C4-2B (cell line): ENCODE measurements at regions not wholly inside any gene's neighbourhood (a gene's known extent, or its start where the extent isn't known, plus 50 kb on each side); places are given as distances from the start of the nearest gene placed in this dataset.

Source experiments
- CTCF ChIP-seq: fragments of 450-650 bp; conservative IDR thresholded peaks from 2 replicates; pipeline ENCODE4 v1.5.1; 2017; ENCODE audit warnings: mild to moderate bottlenecking
- ZFX ChIP-seq: fragments of 450-650 bp; IDR thresholded peaks from 2 replicates; pipeline ENCODE4 v1.6.1; 2017

- TF ChIP-seq CTCF (no peak), ZFX (no peak)
Measured at GRCh38 chr15:96106628-96107027, 223.9 kb upstream of the NR2F2 start.
